Prostate gland (tissue), 2 donors: ENCODE measurements at regions not wholly inside any gene's neighbourhood (a gene's known extent, or its start where the extent isn't known, plus 50 kb on each side); places are given as distances from the start of the nearest gene placed in this dataset.

Experiments
- POLR2A ChIP-seq: fragments of 450-650 bp; IDR thresholded peaks from one replicate; pipeline ENCODE4 v1.6.1; 2016; ENCODE audit warnings: antibody characterized with exemption, mild to moderate bottlenecking
- TF ChIP-seq, protein P1 (sequence below), 4 experiments: fragments of 200-600 bp in 2 of 4; fragments of 450-650 bp in 2 of 4; sonication (generic) in 2 of 4; IDR thresholded peaks; 1 replicate in 3 of 4; 2 replicates in 1 of 4; pipeline ENCODE4 v1.5.1; 2016 to 2019; ENCODE audit warnings: antibody characterized with exemption in 4 of 4, mild to moderate bottlenecking in 2 of 4, moderate library complexity in 2 of 4

DNA sequence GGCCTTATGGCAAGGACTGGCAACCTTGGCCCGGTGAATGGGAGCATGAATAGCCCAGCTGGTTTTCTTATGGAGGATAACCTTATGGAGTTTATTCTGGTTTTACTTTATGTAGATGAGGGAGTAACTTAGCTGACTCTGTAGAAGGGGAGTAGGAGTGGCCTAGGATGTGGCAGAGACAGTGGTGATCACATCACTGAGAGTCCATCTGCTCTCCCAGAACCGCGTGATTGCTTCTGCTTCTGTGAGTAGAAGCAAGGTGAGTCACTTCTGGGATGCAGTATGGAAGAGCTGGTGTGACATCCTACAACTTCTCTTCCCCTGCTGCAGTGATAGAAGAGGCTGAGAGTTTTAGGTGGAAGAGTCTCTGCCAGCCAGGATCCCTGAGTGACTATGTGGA, 129.2 kb downstream of the RPS24 start:
- TF ChIP-seq, protein P1, sequence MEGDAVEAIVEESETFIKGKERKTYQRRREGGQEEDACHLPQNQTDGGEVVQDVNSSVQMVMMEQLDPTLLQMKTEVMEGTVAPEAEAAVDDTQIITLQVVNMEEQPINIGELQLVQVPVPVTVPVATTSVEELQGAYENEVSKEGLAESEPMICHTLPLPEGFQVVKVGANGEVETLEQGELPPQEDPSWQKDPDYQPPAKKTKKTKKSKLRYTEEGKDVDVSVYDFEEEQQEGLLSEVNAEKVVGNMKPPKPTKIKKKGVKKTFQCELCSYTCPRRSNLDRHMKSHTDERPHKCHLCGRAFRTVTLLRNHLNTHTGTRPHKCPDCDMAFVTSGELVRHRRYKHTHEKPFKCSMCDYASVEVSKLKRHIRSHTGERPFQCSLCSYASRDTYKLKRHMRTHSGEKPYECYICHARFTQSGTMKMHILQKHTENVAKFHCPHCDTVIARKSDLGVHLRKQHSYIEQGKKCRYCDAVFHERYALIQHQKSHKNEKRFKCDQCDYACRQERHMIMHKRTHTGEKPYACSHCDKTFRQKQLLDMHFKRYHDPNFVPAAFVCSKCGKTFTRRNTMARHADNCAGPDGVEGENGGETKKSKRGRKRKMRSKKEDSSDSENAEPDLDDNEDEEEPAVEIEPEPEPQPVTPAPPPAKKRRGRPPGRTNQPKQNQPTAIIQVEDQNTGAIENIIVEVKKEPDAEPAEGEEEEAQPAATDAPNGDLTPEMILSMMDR (IDR thresholded peaks at IDR 0.05), result no peak
- TF ChIP-seq POLR2A, result no peak
